Superior temporal gyrus (tissue), 1 donor: ENCODE measurements at regions not wholly inside any gene's neighbourhood (a gene's known extent, or its start where the extent isn't known, plus 50 kb on each side); places are given as distances from the start of the nearest gene placed in this dataset.

ENCODE experiments used
- DNase-seq: peaks from one replicate; pipeline ENCODE4 v3.0.0-alpha.2; 2016; ENCODE audit errors: extremely low spot score

DNA sequence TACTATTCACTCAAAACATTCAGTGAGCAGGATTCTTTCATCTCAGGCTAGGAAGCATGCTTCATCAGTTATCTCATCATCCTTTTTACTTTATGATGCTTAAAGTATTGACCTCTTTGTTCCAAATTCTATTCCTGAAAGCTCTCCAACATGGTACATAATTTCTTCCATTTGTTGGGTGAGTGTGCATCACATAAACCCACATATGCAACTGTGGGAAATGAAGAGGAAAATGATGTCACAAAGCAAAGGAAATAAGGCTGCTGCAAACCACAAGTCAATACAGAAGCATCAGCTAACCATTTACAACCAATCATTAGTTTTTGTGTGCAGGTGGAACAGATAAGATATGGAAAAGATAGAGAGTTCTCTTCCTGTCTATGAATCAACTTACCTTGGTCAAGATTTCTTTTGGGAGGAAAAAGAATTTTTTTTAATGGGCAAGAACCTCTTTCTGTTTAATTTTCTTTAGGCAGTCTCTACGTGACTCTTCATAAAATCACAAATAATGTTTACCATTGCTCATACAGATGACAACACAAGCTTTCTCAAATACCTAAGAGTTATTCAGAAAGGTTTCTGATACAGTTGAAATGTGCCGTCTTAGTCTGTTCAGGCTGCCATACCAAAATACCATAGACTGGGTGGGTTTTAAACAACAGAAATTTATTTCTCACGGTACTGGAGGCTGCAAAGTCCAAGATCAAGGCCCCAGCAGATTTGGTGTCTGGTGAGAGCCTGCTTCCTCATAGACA lies 259.9 kb downstream of the ADGRG6 start:
- DNase-seq: no peak

DNA sequence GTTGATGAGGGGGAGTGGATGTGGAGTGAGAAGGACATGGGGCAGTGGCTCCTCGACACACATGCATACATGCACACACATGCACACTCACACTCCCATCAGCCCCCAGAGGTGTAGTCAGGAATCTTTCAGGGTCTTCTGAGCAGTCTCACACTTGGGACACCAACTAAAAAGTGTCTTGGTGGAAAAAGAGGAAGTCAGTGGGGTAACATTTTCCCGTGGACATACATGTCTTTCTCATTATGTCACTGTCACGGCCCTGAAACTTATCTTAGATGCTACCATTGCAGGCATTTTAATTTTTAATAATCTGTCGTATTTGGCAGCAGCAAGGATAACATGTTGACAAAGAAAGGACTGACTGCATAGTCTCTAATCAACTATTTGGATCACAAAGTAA lies 261.1 kb downstream of the ADGRG6 start:
- no peak for DNase-seq

DNA sequence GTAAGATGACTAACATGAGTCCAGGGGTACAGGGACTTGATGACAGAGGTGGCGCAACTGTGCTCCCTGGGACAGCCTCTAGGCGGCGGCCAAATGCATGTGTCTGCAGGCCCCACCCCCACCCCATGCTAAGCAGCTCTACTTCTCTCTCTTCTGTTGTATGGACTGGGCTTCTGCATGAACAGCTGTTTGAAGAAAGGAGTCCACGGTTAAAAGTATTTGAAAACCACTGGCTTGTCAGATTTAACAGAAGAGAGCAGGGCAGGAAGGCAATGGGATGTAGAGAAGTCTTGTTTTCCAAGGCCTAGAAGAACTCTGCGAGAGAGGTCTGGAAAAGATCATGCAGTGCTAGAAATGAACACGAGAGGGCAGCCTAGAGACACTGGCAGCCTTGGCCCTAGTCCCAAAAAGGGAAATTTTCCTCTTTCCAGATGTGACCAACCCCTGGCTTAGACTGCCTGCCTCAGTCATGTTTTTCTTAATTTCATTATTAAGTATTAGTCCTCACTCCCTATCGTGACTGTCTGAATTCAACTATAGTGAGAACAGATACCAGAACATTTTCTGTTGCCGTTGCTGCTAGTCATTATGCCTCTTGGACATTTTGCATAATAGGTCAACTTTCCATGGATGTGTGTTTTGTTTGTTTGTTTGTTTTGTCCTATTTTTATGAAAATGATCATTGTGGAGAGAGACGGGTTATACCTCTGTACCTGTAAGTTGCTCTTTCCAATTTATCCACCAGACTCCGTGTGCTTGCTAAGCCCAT lies 265.0 kb downstream of the ADGRG6 start:
- peak; percentile 56 for DNase-seq

DNA sequence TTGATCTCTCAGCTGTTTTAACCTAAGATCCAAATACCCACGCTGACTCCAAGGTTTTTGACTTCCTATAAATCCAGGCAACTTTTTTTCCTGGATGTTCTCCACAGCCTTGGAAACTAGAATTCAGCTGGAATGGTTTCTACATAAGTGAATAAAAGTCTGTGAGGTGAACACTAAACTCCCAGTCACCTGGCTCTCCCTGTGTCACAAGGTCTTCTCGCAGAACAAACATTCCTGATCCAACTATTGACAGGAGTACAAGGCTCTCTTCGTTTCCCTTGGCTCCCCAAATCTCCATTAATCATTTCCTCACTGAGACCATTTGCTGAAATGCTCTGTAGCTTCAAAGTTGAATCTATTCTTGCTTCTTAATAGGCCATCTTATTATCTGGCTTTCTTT lies 265.7 kb downstream of the ADGRG6 start:
- no peak for DNase-seq

DNA sequence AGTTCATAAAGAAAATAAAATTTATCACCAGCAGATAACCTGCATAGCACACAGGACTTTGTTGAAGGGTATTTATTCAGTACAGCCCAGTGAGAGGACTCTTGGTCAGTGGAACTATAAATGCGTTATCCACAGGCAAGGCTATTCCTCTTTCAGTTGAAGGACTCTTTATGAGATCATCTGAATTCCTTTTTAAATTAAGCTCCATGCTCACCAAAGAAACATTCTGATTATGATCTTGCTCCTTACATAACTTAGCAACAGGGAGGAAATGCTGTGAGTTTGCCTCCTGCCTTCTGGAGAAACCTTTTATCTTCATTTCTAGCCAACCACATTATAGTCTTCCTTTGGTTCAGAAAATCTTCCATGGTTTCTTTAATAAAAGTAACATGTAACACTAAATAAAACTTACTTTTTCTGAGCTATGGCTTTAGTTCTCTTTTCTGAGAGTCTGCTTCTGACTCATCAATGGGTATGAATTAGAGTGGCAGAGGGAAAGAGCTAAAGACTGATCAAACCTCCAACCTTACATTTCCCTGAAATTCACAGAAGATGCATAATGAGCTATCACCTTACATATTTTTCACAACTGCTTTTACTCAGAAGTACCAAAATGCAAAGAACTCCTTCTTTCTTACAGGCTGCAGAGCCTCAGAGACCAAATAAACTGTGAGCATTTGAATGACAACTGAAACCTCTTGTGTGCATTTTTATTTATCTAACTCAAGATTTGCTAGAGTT lies 267.2 kb downstream of the ADGRG6 start:
- DNase-seq: peak; percentile 45

DNA sequence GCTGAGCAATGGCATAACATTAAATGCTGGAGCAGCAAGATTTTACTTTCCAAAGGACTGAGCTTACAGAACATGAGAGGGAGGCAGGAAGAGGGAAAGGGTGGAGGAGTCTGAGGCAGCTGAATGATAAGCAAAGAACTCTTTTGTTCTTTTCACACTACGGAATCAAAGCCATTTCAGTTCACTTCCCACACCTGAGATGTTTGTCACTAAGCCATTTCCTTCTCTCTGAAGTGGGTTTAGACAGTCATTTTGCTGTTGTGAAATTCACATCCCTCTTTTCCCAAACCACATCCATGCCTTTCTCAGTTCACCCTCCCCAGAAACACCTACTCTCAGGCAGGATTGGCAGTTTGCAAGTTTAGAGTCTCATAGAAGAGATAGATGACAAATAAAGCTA lies 267.9 kb downstream of the ADGRG6 start:
- peak; percentile 27 for DNase-seq

DNA sequence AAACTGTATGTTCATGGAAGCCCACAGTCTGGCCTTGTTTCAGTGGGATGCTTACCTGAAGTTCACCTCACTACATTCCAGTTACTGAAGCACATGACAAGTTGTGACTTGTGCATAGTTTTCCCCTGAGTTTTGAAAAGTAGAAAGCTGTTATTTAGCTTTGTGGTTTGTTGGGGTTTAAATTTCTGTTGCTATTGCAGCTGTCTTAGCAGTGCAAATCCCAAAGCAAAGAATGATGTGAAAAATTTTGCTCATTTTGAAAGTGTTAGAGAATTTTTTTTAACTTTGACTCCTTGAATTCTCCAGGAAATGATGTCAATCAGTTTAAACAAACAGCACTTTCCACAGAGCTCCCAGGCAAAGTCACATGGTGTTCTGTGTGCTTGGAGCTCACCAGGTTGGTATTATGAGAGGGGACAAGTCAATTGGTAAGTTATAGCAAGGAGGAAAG lies 268.4 kb downstream of the ADGRG6 start:
- no peak for DNase-seq

DNA sequence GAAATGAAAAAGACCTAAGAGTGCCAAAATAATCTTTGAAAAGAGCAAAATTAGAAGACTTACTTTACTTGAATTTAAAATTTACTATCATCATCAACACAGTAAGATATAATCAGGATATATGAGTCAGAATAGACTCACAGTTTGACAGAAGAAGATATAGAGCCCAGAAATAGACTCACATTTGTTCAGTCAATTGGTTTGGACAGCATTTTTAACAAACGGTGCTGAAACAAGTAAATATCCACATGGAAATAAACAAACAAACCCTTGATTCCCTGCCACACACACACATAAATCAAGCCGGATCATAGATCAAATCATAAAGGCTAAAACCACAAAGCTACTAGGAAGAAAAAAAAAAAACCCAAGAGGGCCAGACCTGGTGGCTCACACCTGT lies 291.1 kb downstream of the ADGRG6 start:
- no peak for DNase-seq

DNA sequence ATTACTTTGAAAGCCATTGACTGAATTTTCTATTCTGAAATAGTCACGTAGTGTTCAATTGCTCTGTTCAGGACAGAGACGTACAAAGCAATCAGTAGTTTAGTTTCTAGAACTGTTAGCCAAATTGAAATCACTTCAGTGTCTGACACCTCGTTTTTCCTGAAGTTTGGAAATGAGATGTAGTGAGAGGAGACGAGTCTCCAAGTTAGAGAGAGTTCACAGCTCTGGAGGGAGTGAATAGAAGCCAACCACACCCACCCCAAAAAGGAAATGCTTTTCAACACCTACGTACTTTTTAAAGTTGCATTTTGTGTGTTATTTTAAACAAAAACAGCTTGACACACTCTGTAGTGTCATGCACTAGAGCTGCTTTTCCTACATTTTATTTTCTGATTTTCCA lies 296.0 kb downstream of the ADGRG6 start:
- no peak for DNase-seq

DNA sequence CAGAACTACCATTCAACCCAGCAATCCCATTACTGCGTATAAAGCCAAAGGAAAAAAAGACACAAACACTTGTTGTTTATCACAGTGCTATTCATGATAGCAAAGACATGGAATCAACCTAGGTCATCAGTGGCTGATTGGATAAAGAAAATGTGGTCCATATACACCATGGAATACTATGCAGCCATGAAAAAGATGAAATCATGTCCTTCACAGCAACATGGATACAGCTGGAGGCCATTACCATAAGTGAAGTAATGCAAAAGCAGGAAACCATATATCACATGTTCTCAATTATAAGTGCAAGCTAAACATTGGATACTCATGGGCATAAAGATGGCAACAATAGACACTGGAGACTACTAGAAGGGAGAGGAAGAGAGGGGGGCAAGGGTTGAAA lies 299.6 kb downstream of the ADGRG6 start:
- DNase-seq: no peak

DNA sequence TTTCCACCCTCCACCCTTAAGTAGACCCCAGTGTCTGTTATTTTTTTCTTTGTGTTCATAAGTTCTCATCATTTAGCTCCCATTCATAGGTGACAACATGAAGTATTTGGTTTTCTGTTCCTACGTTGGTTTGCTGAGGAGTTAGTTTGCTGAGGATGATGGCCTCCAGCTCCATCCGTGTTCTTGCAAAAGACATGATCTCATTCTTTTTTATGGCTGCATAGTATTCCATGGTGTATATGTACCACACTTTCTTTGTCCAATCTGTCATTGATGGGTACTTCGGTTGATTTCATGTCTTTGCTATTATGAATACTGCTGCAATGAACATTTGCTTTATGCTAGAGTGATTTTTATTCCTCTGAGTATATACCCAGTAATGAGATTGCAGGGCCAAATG lies 301.2 kb downstream of the ADGRG6 start:
- no peak for DNase-seq

DNA sequence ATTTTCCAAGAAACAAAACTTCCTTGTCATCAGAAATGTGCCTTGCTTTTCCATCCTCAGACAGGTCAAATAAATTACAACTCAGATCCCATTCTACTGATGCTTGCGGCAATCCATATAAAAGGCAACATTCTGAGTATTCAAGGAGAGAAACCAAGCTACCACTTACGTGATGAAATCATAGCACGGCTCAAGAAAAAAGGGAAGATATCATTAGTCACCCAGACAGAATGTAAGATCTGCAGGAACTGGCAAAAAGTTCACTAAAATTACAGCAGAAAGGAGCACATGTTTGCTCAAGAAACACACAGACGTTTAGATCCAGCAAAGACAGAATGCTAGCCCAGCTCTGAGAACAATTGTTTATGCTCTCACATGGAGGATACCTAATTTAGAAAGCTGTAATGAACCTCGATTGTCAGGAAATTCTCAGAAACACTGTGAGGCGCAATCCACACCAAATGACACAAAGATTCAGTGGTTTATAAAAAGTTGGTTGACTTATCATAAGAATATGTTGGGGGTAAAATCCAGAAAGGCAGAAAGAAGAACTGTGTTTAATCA lies 304.2 kb downstream of the ADGRG6 start:
- DNase-seq: peak; percentile 40

DNA sequence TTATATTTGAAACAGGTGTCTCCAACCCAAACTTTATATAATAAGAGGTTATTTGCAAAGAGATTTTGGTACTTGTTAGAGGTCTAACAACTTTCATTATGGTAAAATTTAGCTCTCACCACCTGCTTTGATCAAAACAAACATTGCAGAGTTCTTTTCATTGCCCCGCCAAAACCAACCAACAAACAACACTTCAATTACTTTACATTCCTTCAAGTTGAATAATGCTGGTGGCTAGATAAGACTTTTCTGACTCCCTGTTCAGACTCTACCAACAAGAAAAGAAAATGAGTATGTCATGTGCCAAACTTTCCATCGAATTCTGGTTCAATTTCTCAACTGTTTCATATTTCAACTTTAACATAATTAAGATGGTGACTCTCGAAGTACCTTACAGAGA lies 311.1 kb downstream of the ADGRG6 start:
- no peak for DNase-seq

DNA sequence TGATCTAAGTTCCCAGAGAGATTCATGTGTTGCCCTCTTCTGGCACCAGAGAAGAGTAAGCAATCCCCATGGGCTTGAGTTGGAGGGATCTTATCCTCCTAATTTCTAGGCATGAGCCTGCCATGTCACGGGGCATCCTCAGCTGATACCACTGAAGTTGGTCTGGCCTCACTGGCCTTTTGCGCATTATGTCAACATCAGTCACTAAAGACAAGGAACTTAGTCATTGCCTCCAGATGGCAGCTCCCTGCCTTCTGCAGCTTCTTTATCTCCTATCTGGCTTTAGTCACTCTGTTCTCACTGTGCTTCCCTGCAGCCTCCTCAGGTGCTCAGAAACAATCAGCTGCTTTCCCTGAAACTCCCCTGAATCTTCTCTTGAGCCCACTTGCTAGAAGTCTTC lies 312.2 kb downstream of the ADGRG6 start:
- no peak for DNase-seq

DNA sequence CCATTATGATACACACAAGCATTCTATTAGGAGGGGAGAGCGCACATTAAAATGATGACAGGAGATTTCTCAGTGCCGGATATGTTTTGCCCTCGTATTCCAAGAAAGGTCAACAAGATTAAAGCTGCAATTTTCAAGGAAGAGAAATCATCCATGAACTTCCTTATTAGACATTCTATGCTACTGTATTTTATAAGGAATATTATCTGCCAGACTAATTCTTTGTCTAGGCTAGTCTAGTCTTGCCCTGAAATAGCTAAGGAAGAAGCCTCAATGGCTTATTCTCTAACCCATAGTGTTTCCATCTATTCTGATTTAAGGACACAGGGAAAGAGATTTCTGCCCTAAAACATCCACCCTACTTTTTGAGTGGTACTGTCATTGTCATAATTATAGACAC lies 315.4 kb downstream of the ADGRG6 start:
- DNase-seq: no peak

DNA sequence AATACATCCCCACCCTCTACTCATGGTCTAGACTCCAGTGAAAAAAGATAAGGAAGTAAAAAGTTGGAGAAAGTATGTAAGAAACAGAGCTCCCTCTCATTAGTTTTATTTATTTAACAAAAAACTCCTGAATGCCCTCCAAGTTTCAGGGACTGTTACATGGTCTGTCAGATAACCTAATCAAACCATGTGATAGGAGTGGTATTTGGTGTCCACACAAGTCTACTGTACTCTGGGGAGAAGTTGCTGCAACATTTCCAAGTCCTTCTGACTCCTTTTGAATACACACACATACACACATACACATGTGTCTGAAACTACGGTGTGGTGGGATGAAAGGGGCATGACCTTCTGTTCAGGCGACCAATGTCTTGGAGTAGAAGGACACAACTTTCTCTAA lies 320.0 kb downstream of the ADGRG6 start:
- no peak for DNase-seq

DNA sequence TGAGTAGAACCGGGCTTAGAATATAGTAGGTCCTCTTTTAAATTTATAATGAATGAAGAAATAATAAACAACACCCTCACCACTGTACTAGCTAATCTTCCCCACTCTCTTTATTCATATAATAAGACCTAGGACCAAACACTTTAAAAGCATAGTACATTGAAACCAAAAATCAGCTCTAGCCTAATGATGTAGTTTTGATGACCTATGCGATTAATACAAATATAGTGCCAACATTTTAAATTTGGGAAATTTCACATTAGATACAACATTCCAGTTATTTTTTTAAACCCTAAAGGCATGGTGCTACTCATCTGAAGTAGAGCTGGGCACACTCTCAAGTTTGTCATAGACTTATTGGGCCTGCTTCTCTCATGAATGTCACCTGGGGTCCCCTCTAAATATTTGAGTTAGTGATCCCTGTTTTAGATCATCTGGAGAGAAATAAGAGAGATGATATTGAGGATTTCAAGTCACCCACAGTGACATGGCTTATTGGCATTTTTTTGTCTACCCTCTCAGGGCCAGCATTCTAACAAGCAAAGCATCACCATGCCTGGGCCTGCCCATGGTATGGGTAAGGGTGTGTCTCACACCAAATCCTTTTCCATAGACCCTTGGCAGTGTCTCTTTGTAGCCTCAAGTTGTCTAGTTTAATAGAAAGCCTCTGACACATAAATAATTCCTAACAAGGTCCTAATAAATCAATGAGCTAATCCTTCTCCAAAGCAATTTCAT lies 319.8 kb downstream of the HIVEP2 start:
- DNase-seq: no peak

DNA sequence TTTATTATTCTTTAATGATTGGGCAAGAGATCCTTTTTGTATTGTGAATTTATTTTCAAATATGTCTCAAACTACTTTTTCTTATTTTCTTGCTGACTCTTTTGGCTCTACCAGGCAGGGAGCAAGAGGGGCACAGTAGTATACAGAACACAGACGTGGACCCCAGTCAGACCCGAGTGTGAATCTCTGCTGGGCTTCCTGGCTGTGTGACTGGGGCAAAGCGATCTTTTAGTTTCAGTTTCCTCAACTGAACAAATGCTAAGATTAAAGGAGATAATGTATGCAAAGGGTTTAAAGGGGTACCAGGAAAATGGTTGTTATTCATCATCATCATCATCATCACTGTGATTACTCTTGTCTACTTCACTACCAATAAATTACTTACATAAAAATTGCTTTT lies 317.5 kb downstream of the HIVEP2 start:
- DNase-seq: no peak

DNA sequence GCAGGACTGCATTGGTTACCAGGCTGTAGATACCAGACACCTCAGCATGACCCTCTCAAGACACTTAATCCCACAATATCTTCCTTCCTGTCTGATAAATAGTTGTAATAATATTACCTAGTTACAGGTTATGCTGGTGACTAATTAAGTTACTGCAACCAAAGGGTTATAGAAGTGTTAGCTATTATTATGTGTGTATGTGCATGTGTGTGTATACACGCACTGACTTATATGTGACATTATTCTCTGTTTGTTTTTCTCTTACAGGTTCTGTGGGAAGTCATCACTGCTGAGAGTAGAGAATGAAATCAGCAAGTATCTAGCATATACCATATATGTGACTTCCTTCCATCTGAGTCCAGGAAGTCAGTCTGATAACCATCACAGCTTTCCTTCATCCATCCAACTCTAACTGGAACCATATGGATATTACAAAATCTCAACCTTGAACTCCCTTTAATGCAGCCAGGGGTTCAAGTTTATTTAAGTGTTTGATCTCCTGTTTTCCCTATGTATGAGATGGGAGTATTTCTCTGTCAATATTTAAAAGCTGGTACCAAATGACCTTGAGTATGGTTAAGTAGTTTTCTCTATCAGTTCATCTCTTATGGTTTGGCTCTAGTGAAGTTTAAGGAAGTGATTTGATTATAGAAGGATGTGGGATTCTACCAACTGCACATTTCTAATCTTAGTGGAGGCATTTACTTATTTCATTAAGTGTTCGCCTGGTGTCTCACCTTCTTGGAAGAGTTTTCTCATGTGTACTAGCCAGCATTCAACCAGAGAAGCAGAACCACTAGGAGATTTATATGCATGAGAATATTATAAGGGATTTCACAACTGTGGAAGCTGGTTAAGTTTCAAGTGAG lies 313.2 kb downstream of the HIVEP2 start:
- DNase-seq: no peak

DNA sequence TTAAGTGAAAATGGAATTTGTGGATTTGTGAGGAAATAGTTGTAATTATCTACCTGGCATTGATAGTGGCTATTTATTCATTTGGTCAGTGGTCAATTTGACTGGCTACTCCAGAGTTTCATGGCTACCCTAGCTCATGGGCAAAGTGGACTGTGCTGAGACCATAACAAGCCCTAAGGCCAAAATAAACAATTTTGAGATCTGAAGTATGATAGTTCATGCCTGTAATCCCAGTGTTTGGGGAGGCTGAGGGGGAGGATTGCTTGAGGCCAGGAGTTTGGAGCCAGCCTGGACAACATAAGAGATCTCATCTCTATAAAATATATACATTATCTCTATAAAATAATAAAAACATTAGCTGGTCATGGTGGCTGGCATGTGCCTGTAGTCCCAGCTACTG lies 311.7 kb downstream of the HIVEP2 start:
- no peak for DNase-seq

DNA sequence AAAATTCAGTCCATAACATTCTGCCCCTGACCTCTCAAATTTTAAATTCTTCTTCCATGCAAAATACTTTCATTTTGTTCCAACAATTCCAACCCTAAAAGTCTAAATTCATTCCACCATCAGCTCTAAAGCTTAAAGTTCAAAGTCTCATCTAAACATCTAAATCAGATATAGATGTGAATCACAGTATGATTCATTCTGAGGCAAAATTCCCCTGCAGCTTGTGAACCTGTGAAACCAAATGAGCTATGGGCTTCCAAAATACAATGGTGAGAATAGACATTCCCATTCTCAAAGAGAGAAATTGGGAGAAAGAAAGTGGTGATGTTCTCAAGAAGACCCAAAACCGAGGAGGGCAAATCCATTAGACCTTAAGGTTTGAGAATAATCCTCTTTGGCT lies 309.8 kb downstream of the HIVEP2 start:
- no peak for DNase-seq
